ENCODE measurements at regions not wholly inside any gene's neighbourhood (a gene's known extent, or its start where the extent isn't known, plus 50 kb on each side); places are given as distances from the start of the nearest gene placed in this dataset.

- DNase-seq = no peak
Observed at GRCh38 chr4:123853651-123854050, 457.1 kb downstream of the SPRY1 start.

GRCh38 chr4:123856689-123857545 lies 460.3 kb downstream of the SPRY1 start:
- DNase-seq = no peak

- no peak for DNase-seq
Observed at GRCh38 chr4:123858465-123858864, 461.9 kb downstream of the SPRY1 start.

- no peak for DNase-seq
Observed at GRCh38 chr4:123862812-123863211, 466.2 kb downstream of the SPRY1 start.

GRCh38 chr4:123866796-123867195 lies 470.2 kb downstream of the SPRY1 start:
- no peak for DNase-seq

GRCh38 chr4:123867910-123868587 lies 471.5 kb downstream of the SPRY1 start:
- DNase-seq = no peak

GRCh38 chr4:123869286-123870215 lies 473.0 kb downstream of the SPRY1 start:
- DNase-seq = no peak

GRCh38 chr4:123870216-123870876 lies 473.8 kb downstream of the SPRY1 start:
- DNase-seq = no peak

- no peak for DNase-seq
Observed at GRCh38 chr4:123871341-123871740, 474.7 kb downstream of the SPRY1 start.

- no peak for DNase-seq
Observed at GRCh38 chr4:123874063-123874462, 477.5 kb downstream of the SPRY1 start.

- DNase-seq = no peak
Observed at GRCh38 chr4:123876143-123876542, 479.5 kb downstream of the SPRY1 start.

- DNase-seq = no peak
Observed at GRCh38 chr4:123876671-123877101, 480.1 kb downstream of the SPRY1 start.

GRCh38 chr4:123877551-123877950 lies 481.0 kb downstream of the SPRY1 start:
- no peak for DNase-seq

- DNase-seq = no peak
Observed at GRCh38 chr4:123878976-123879375, 482.4 kb downstream of the SPRY1 start.

- DNase-seq = no peak
Observed at GRCh38 chr4:123880631-123881030, 484.0 kb downstream of the SPRY1 start.

GRCh38 chr4:123884922-123885321 lies 488.3 kb downstream of the SPRY1 start:
- DNase-seq = no peak

GRCh38 chr4:123889507-123889906 lies 492.9 kb downstream of the SPRY1 start:
- DNase-seq = no peak

GRCh38 chr4:123890889-123891288 lies 494.3 kb downstream of the SPRY1 start:
- DNase-seq = no peak

GRCh38 chr4:123891881-123892280 lies 495.3 kb downstream of the SPRY1 start:
- no peak for DNase-seq

- no peak for DNase-seq
Observed at GRCh38 chr4:123892368-123892976, 495.9 kb downstream of the SPRY1 start.

- no peak for DNase-seq
Observed at GRCh38 chr4:123893011-123893981, 496.7 kb downstream of the SPRY1 start.

All from GF-D8 (cell line).